K562 (cell line): ENCODE measurements at regions not wholly inside any gene's neighbourhood (a gene's known extent, or its start where the extent isn't known, plus 50 kb on each side); places are given as distances from the start of the nearest gene placed in this dataset.
A peak's percentile ranks its signal among the peaks of the same experiment; 100 is the strongest.
"Not testable (repeated sequence)": the region's sequence is repeated elsewhere in the genome, so short reads cannot be mapped to it uniquely, and the experiment has no call there.

Experiments used
- ATAC-seq: fragments of 200-7000 bp; cut with Tn5 transposase; 3 replicates; pipeline ENCODE4 v1.9.1; 2020; ENCODE audit warnings: moderate library complexity
- BruUV-seq: library from RNA; stranded (reverse); fragments of 400-500 nt; replicated peaks from 2 replicates; lab custom pipeline; 2021; lab: Mats Ljungman, UMichigan
- CTCF ChIA-PET: fragments of 300-600 bp; formaldehyde crosslinking; extraction: SDS; loops from one replicate; lab custom pipeline; 2021; ENCODE audit warnings: low intra/inter-chr PET ratio; lab: Yijun Ruan, JAX
- POLR2A ChIA-PET: fragments of 300-600, 350-650 bp; sonication (Branson Sonifier 250); formaldehyde crosslinking; extraction: SDS; loops from one replicate; lab custom pipeline; 2021; ENCODE audit warnings: antibody characterized with exemption, inconsistent platforms; lab: Yijun Ruan, JAX
- DNase-seq, 4 experiments: peaks; one replicate each; pipeline versions ENCODE4 v3.0.0 to v3.0.0-alpha.2; 2011 to 2018; ENCODE audit warnings: low spot score in 3 of 4, mixed read lengths in 3 of 4; ENCODE audit errors: extremely low read depth in 1 of 4
- FAIRE-seq: peaks from 2 replicates; lab custom pipeline; 2011; peaks lifted over from hg19 to GRCh38; lab: Jason Lieb, UNC
- H2AFZ ChIP-seq: 2 replicates; pipeline ENCODE4 v1.6.0; 2011; ENCODE audit warnings: low read depth, low read length, control low read depth, inconsistent platforms
- H3K27ac ChIP-seq: fragments of 200-600 bp; 3 replicates; pipeline ENCODE4 v1.8.0; 2011; ENCODE audit warnings: low read depth, mild to moderate bottlenecking, control low read depth, inconsistent platforms, low read length, moderate library complexity, mixed read lengths; ENCODE audit errors: extremely low read depth
- H3K27me3 ChIP-seq, 2 experiments: fragments of 300-600 bp in 1 of 2; 2 replicates in 1 of 2; 3 replicates in 1 of 2; pipeline versions ENCODE4 v1.6.0 to v1.8.0; 2011; ENCODE audit warnings: inconsistent platforms in 2 of 2, low read length in 2 of 2, mild to moderate bottlenecking in 1 of 2, mixed read lengths in 1 of 2, moderate library complexity in 1 of 2; ENCODE audit not compliant: control insufficient read depth in 2 of 2, insufficient read depth in 2 of 2
- H3K36me3 ChIP-seq: fragments of 300-600 bp; 3 replicates; pipeline ENCODE4 v1.8.0; 2011; ENCODE audit warnings: mild to moderate bottlenecking, low read length, inconsistent platforms; ENCODE audit not compliant: control insufficient read depth, insufficient read depth
- H3K4me1 ChIP-seq, 2 experiments: fragments of 200-600 bp in 1 of 2; replicated peaks in 1 of 2; 2 replicates in 1 of 2; 3 replicates in 1 of 2; pipeline versions ENCODE4 v1.5.1 to v1.8.0; 2011; ENCODE audit warnings: inconsistent platforms in 2 of 2, low read length in 2 of 2, mild to moderate bottlenecking in 1 of 2, mixed read lengths in 1 of 2, moderate library complexity in 1 of 2; ENCODE audit not compliant: control insufficient read depth in 2 of 2, insufficient read depth in 2 of 2
- H3K4me2 ChIP-seq: 2 replicates; pipeline ENCODE4 v1.6.1; 2011; ENCODE audit warnings: low read length, control low read depth, inconsistent platforms, mixed read lengths; ENCODE audit not compliant: insufficient read depth
- H3K4me3 ChIP-seq: fragments of 200-600 bp; sonication (generic), shearing (Covaris generic); 2 replicates; pipeline ENCODE4 v1.5.1; 2016; ENCODE audit warnings: control low read depth, inconsistent platforms
- H3K79me2 ChIP-seq: fragments of 200-600 bp; 3 replicates; pipeline ENCODE4 v1.8.0; 2011; ENCODE audit warnings: low read length, inconsistent platforms; ENCODE audit not compliant: control insufficient read depth, insufficient read depth
- H3K9ac ChIP-seq, 2 experiments: 2 replicates each; pipeline versions ENCODE4 v1.6.0 to v1.6.1; 2011; ENCODE audit warnings: low read depth in 2 of 2, low read length in 2 of 2, control low read depth in 1 of 2, inconsistent platforms in 1 of 2, mild to moderate bottlenecking in 1 of 2, mixed read lengths in 1 of 2; ENCODE audit not compliant: insufficient read depth in 1 of 2
- H3K9me1 ChIP-seq: one replicate; pipeline ENCODE4 v1.6.0; 2011; ENCODE audit warnings: inconsistent platforms, mild to moderate bottlenecking, low read length, moderate library complexity; ENCODE audit not compliant: control insufficient read depth, insufficient read depth
- H3K9me3 ChIP-seq: replicated peaks from 2 replicates; pipeline ENCODE4 v1.5.1; 2011; ENCODE audit warnings: low read depth, low read length, inconsistent platforms; ENCODE audit not compliant: control insufficient read depth, insufficient read depth
- H4K20me1 ChIP-seq: replicated peaks from 2 replicates; pipeline ENCODE4 v1.6.1; 2011; ENCODE audit warnings: low read length, inconsistent platforms, mixed read lengths; ENCODE audit not compliant: control insufficient read depth, insufficient read depth
- POLR2G ChIP-seq: fragments of 200-400 bp; formaldehyde crosslinking; IDR thresholded peaks from 2 replicates; pipeline ENCODE4 v1.6.1; 2017; ENCODE audit warnings: low read depth, mild to moderate bottlenecking, antibody characterized with exemption, low read length, moderate library complexity
- WGBS: fragments of 100-300 bp; shearing (Covaris generic); methylation state at CpG from one replicate; pipeline ENCODE4 v1.1.6; 2016; ENCODE audit warnings: low coverage, mixed read lengths; ENCODE audit not compliant: insufficient coverage; ENCODE audit errors: missing lambda C conversion rate; 5-methylcytosine and 5-hydroxymethylcytosine counted together
- in situ Hi-C: fragments of 300-500 bp; cut with MboI; formaldehyde crosslinking; loops from 4 replicates; pipeline ENCODE4 v1.15.0; 2018; ENCODE audit warnings: inconsistent platforms, mixed read lengths
- intact Hi-C: fragments of 100-400 bp; cut with micrococcal nuclease; formaldehyde crosslinking; loops from 2 replicates; pipeline ENCODE4 v1.14.2; 2022

DNA sequence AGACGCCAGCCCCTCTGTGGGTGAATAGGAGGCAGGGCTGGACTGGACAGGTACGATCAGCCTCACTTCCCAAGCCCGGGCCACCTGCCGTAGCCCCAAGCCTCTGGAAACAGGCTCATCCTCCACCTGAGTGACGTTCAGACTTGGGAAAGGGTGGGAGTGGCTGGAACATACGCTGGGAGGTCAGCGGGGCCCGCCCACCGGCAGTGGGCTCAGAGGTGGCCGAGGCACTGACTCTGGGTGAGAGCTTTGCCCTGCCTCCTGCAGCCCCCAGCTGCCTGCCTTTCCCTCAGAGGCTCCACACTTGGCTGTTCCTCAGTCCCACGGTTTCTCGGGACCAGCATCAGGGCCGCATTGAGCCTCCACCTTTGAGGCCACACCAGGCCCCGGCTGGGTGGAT lies 123.8 kb upstream of the FOXD4L5 start:
- H3K4me2 ChIP-seq: not testable (repeated sequence)

GRCh38 chr9:65406625-65407024 lies 121.6 kb upstream of the FOXD4L5 start:
- not testable (repeated sequence) for H3K4me3 ChIP-seq
- TF ChIP-seq POLR2G: peak; percentile 52
- TF ChIP-seq, all 486 proteins: peak for 1; not testable (repeated sequence) for 485
- DNase-seq, intact Hi-C loops, ATAC-seq, H3K4me2 ChIP-seq, in situ Hi-C loops, H3K9me1 ChIP-seq, H3K9me3 ChIP-seq, H3K36me3 ChIP-seq, FAIRE-seq, BruUV-seq, H3K9ac ChIP-seq, CTCF ChIA-PET, H3K79me2 ChIP-seq, H2AFZ ChIP-seq, H3K27ac ChIP-seq, H3K4me1 ChIP-seq, H4K20me1 ChIP-seq, POLR2A ChIA-PET: not testable (repeated sequence)
- peaks cover 0 to 25% of the 10 kb centered on the region in 2 experiments; a peak in 3 of 5 replicates for H3K27me3 ChIP-seq
- 6% methylated on average over 3 of the region's 10 CpGs for WGBS

More for the DNA sequence above, 123.8 kb upstream of the FOXD4L5 start:
- not testable (repeated sequence) for H3K9me1 ChIP-seq, H2AFZ ChIP-seq, H3K36me3 ChIP-seq
- peaks cover 0 to 25% of the 10 kb centered on the region in 2 experiments; a peak in 3 of 5 replicates for H3K27me3 ChIP-seq
- WGBS: 11% methylated on average over 8 of the region's 14 CpGs
- TF ChIP-seq POLR2G: peak; percentile 59
- TF ChIP-seq, all 486 proteins: peak for 1; not testable (repeated sequence) for 485
- H3K4me1 ChIP-seq, POLR2A ChIA-PET, H3K9ac ChIP-seq, H4K20me1 ChIP-seq, in situ Hi-C loops, H3K79me2 ChIP-seq, H3K4me3 ChIP-seq, BruUV-seq, intact Hi-C loops, H3K27ac ChIP-seq, H3K9me3 ChIP-seq, FAIRE-seq, CTCF ChIA-PET, DNase-seq: not testable (repeated sequence)
- ATAC-seq: peak; percentile 19

DNA sequence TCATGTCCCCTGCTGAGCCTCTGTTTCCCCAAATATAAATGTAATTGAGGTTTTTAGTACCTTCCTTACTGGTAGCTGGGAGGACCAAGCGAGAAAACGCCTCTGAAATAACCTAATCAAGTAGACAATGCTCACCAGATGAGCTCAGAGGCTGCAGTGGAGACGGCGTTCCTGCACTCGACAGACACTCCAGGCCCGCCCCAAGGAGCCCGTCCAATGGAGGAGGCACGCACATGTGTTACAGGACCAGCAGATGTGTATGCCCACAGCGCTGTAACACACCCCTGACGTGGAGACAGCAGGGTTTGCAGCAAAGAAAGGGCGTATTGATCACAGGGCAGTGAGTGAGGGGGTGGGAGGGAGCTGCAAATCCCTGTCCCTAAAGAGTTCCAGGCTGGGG lies 120.8 kb upstream of the FOXD4L5 start:
- WGBS: 3% methylated on average over 4 of the region's 11 CpGs
- H2AFZ ChIP-seq, in situ Hi-C loops, POLR2A ChIA-PET, intact Hi-C loops, H3K4me1 ChIP-seq, DNase-seq, H3K79me2 ChIP-seq, H3K9me1 ChIP-seq, H3K9me3 ChIP-seq, CTCF ChIA-PET, H3K9ac ChIP-seq, FAIRE-seq, BruUV-seq, H3K4me3 ChIP-seq, H4K20me1 ChIP-seq, H3K27ac ChIP-seq, H3K4me2 ChIP-seq, H3K36me3 ChIP-seq: not testable (repeated sequence)
- H3K27me3 ChIP-seq: peaks cover 0 to 16% of the 10 kb centered on the region in 2 experiments; a peak in 3 of 5 replicates
- ATAC-seq: peak; percentile 29; the same call in 2 of the 3 replicates
